Uterus (tissue), 3 donors: ENCODE measurements at regions not wholly inside any gene's neighbourhood (a gene's known extent, or its start where the extent isn't known, plus 50 kb on each side); places are given as distances from the start of the nearest gene placed in this dataset.

ENCODE experiments used
- DNase-seq, 2 donors: peaks; one replicate each; pipeline ENCODE4 v3.0.0-alpha.2; 2019 to 2020
- H3K27ac ChIP-seq, 2 donors: fragments of 200-600 bp; sonication (generic); 1 replicate in 1 of 2; 2 replicates in 1 of 2; pipeline ENCODE4 v1.5.1; 2016 to 2018
- H3K27me3 ChIP-seq, 2 donors: fragments of 200-600 bp; sonication (generic); one replicate each; pipeline ENCODE4 v1.5.1; 2018 to 2019; ENCODE audit warnings: control low read depth in 1 of 2
- H3K36me3 ChIP-seq, 2 donors: fragments of 200-600 bp; sonication (generic); one replicate each; pipeline ENCODE4 v1.5.1; 2019; ENCODE audit warnings: control low read depth in 1 of 2
- H3K4me1 ChIP-seq, 2 donors: fragments of 200-600 bp; sonication (generic); one replicate each; pipeline ENCODE4 v1.5.1; 2018 to 2019; ENCODE audit warnings: control low read depth in 1 of 2
- H3K4me3 ChIP-seq, 2 donors: fragments of 200-600 bp; sonication (generic); 1 replicate in 1 of 2; 2 replicates in 1 of 2; pipeline ENCODE4 v1.5.1; 2018 to 2019; ENCODE audit warnings: mild to moderate bottlenecking in 1 of 2
- H3K9me3 ChIP-seq, 2 donors: fragments of 200-600 bp; sonication (generic); one replicate each; pipeline ENCODE4 v1.5.1; 2019; ENCODE audit warnings: control low read depth in 1 of 2
- POLR2A ChIP-seq, 2 donors: fragments of 450-650 bp; IDR thresholded peaks; one replicate each; pipeline ENCODE4 v1.6.1; 2016; ENCODE audit warnings: antibody characterized with exemption in 2 of 2, mild to moderate bottlenecking in 1 of 2, moderate library complexity in 1 of 2
- intact Hi-C: fragments of 100-400 bp; cut with DNase I; formaldehyde crosslinking; loops from one replicate; pipeline ENCODE4 v1.15.1; 2023; ENCODE audit warnings: low total_unique reads
- TF ChIP-seq, protein P1 (sequence below), 4 experiments: fragments of 200-600 bp in 2 of 4; fragments of 450-650 bp in 2 of 4; sonication (generic) in 2 of 4; IDR thresholded peaks; one replicate each; pipeline ENCODE4 v1.5.1; 2016 to 2019; ENCODE audit warnings: antibody characterized with exemption in 4 of 4, mild to moderate bottlenecking in 2 of 4, moderate library complexity in 1 of 4
- donor health status: DM: yes; HTN: yes; CAD: no.

DNA sequence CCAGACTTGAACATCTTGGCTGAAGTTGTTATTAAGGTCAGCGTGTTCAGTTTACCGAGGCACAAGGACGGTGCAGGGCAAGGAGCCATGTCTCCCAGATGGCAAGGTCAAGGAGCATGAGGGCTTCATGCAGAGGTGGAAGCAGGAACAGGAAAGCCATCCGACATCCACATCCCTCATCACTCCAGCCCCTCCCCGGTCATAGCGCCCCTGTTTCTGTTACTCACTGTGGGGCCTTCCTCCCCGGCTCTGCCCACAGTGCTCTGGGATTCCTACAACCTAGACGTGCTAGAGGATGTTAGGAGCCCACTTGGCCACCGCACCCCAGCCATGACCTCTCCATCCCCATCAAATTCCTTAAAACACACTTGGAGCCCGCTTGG lies 146.7 kb downstream of the TTLL2 start:
- Histone ChIP-seq H3K4me3 (no peak overlapping the region), H3K4me1 (no peaks in the 10 kb centered on the region), H3K9me3 (no peaks in the 10 kb centered on the region), H3K27me3 (no peaks in the 10 kb centered on the region), H3K36me3 (no peaks in the 10 kb centered on the region), H3K27ac (no peak overlapping the region)
- DNase-seq, result no peak
- TF ChIP-seq, protein P1, sequence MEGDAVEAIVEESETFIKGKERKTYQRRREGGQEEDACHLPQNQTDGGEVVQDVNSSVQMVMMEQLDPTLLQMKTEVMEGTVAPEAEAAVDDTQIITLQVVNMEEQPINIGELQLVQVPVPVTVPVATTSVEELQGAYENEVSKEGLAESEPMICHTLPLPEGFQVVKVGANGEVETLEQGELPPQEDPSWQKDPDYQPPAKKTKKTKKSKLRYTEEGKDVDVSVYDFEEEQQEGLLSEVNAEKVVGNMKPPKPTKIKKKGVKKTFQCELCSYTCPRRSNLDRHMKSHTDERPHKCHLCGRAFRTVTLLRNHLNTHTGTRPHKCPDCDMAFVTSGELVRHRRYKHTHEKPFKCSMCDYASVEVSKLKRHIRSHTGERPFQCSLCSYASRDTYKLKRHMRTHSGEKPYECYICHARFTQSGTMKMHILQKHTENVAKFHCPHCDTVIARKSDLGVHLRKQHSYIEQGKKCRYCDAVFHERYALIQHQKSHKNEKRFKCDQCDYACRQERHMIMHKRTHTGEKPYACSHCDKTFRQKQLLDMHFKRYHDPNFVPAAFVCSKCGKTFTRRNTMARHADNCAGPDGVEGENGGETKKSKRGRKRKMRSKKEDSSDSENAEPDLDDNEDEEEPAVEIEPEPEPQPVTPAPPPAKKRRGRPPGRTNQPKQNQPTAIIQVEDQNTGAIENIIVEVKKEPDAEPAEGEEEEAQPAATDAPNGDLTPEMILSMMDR (IDR thresholded peaks at IDR 0.05), result no peak
- TF ChIP-seq POLR2A (IDR thresholded peaks at IDR 0.05), result no peak
- intact Hi-C loops, result no loop called here

- H3K36me3 ChIP-seq, result no peaks in the 10 kb centered on the region
- H3K9me3 ChIP-seq, result no peaks in the 10 kb centered on the region
- intact Hi-C loops, result no loop called here
- TF ChIP-seq, protein P1 (IDR thresholded peaks at IDR 0.05), result no peak
- no peak overlapping the region for H3K27ac ChIP-seq
- H3K27me3 ChIP-seq, result no peaks in the 10 kb centered on the region
- H3K4me1 ChIP-seq, result no peaks in the 10 kb centered on the region
- no peak for DNase-seq
- no peak overlapping the region for H3K4me3 ChIP-seq
Measured at GRCh38 chr6:167472148-167472547, 147.3 kb downstream of the TTLL2 start.

GRCh38 chr6:167472880-167473279 lies 148.0 kb downstream of the TTLL2 start:
- Histone ChIP-seq H3K4me1 (no peaks in the 10 kb centered on the region), H3K27ac (no peak overlapping the region), H3K4me3 (no peak overlapping the region), H3K36me3 (no peaks in the 10 kb centered on the region), H3K27me3 (no peaks in the 10 kb centered on the region), H3K9me3 (no peaks in the 10 kb centered on the region)
- no peak for DNase-seq
- intact Hi-C loops, result no loop called here
- TF ChIP-seq POLR2A (IDR thresholded peaks at IDR 0.05), result no peak
- TF ChIP-seq, protein P1 (IDR thresholded peaks at IDR 0.05), result no peak

DNA sequence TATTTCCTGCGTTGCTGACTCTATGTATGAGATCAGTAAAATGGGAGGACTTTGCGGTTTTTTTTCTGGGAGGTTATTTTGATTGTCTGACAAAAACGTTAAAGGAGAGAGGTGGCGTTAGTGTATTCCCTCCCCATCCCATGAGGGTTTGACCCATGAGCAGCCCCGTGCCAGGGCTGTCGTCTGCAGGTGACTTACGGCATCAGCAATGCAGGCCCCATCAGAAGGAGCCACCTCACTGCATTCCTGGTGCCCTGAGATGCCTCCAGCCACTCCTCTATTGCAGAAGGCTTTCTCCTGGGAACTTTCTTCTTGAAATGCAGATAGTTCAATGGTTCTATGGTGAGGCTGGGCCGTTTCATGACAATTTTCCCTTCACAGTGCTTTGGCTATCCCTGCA lies 149.3 kb downstream of the TTLL2 start:
- no peak for DNase-seq
- Histone ChIP-seq H3K27ac (no peak overlapping the region), H3K9me3 (no peaks in the 10 kb centered on the region), H3K27me3 (no peaks in the 10 kb centered on the region), H3K4me3 (no peak overlapping the region), H3K36me3 (no peaks in the 10 kb centered on the region), H3K4me1 (no peaks in the 10 kb centered on the region)
- TF ChIP-seq POLR2A (IDR thresholded peaks at IDR 0.05), result no peak
- TF ChIP-seq, protein P1 (IDR thresholded peaks at IDR 0.05), result no peak
- intact Hi-C loops, result no loop called here

- no peak for DNase-seq
- no peaks in the 10 kb centered on the region for H3K9me3 ChIP-seq
- intact Hi-C loops, result no loop called here
- no peaks in the 10 kb centered on the region for H3K36me3 ChIP-seq
- H3K4me3 ChIP-seq, result no peak overlapping the region
- no peak overlapping the region for H3K27ac ChIP-seq
- no peaks in the 10 kb centered on the region for H3K4me1 ChIP-seq
- H3K27me3 ChIP-seq, result no peaks in the 10 kb centered on the region
- TF ChIP-seq, protein P1 (IDR thresholded peaks at IDR 0.05), result no peak
- TF ChIP-seq POLR2A (IDR thresholded peaks at IDR 0.05), result no peak
Measured at GRCh38 chr6:167474725-167475124, 149.8 kb downstream of the TTLL2 start.
